ENCODE measurements at regions not wholly inside any gene's neighbourhood (a gene's known extent, or its start where the extent isn't known, plus 50 kb on each side); places are given as distances from the start of the nearest gene placed in this dataset.

- no TSS peak for BruUV-seq (replicated peaks)
- no peak for DNase-seq (ENCODE audit: low spot score)
- intact Hi-C loops (cut with micrococcal nuclease; ENCODE audit: unreplicated experiment), result no loop called here
- Histone ChIP-seq H3K36me3 (ENCODE audit: insufficient read depth, low read length, poor library complexity, severe bottlenecking) (no peaks in the 10 kb centered on the region), H3K4me1 (ENCODE audit: insufficient read depth, low read length, poor library complexity, severe bottlenecking) (no peaks in the 10 kb centered on the region), H3K27me3 (replicated peaks; ENCODE audit: insufficient read depth, low read depth, low read length, poor library complexity) (no peaks in the 10 kb centered on the region), H3K27ac (ENCODE audit: low read depth, low read length, poor library complexity, severe bottlenecking) (no peak overlapping the region), H3K4me3 (ENCODE audit: low read depth, low read length, poor library complexity, severe bottlenecking) (no peak overlapping the region), H3K9me3 (ENCODE audit: low read depth, low read length, poor library complexity, severe bottlenecking) (peaks cover 16% of the 10 kb centered on the region)
- no peak for TF ChIP-seq EZH2 (IDR thresholded peaks at IDR 0.05; ENCODE audit: borderline replicate concordance, low read depth, low read length, poor library complexity, severe bottlenecking)
- TF ChIP-seq CTCF (conservative IDR thresholded peaks at IDR 0.05; ENCODE audit: low read depth, low read length), result no peak
- POLR2A ChIA-PET (ENCODE audit: low non-redundant PET), result no interaction called here
- CTCF ChIA-PET, result no interaction called here
Observed at GRCh38 chr22:34299496-34299895, 379.2 kb upstream of the LARGE1 start.

DNA sequence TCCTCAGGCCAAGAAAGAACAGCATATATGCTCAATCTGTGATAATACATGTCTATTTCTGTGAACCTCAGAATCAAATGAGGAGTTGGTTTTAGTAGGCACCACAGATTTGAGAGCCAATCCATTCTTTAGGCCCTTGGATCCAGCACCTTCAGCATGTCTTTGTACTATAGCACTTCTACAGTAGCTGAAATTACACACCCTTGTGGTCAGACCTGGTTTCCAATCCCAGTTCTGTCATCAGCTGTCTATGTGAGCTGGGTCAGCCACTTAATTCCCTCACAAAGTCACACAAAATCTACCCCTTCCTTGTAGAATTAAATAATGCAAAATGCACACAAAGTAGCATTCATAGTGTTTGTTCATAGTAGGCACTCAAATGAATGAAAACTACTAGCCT lies 381.3 kb upstream of the LARGE1 start:
- peaks cover 19% of the 10 kb centered on the region for H3K9me3 ChIP-seq (ENCODE audit: low read depth, low read length, poor library complexity, severe bottlenecking)

GRCh38 chr22:34303656-34304055 lies 383.4 kb upstream of the LARGE1 start:
- Histone ChIP-seq H3K9me3 (ENCODE audit: low read depth, low read length, poor library complexity, severe bottlenecking) (peaks cover 19% of the 10 kb centered on the region), H3K27ac (ENCODE audit: low read depth, low read length, poor library complexity, severe bottlenecking) (no peak overlapping the region), H3K36me3 (ENCODE audit: insufficient read depth, low read length, poor library complexity, severe bottlenecking) (no peaks in the 10 kb centered on the region), H3K27me3 (replicated peaks; ENCODE audit: insufficient read depth, low read depth, low read length, poor library complexity) (no peaks in the 10 kb centered on the region), H3K4me3 (ENCODE audit: low read depth, low read length, poor library complexity, severe bottlenecking) (no peak overlapping the region), H3K4me1 (ENCODE audit: insufficient read depth, low read length, poor library complexity, severe bottlenecking) (no peaks in the 10 kb centered on the region)
- intact Hi-C loops (cut with micrococcal nuclease; ENCODE audit: unreplicated experiment), result no loop called here
- ChIA-PET CTCF (no interaction called here), POLR2A (ENCODE audit: low non-redundant PET) (no interaction called here)
- TF ChIP-seq CTCF (conservative IDR thresholded peaks at IDR 0.05; ENCODE audit: low read depth, low read length), result no peak
- no peak for TF ChIP-seq EZH2 (IDR thresholded peaks at IDR 0.05; ENCODE audit: borderline replicate concordance, low read depth, low read length, poor library complexity, severe bottlenecking)
- no peak for DNase-seq (ENCODE audit: low spot score)
- BruUV-seq (replicated peaks), result no TSS peak

More for the DNA sequence above, 381.3 kb upstream of the LARGE1 start:
- Histone ChIP-seq H3K27ac (ENCODE audit: low read depth, low read length, poor library complexity, severe bottlenecking) (no peak overlapping the region), H3K4me1 (ENCODE audit: insufficient read depth, low read length, poor library complexity, severe bottlenecking) (no peaks in the 10 kb centered on the region), H3K36me3 (ENCODE audit: insufficient read depth, low read length, poor library complexity, severe bottlenecking) (no peaks in the 10 kb centered on the region), H3K27me3 (replicated peaks; ENCODE audit: insufficient read depth, low read depth, low read length, poor library complexity) (no peaks in the 10 kb centered on the region), H3K4me3 (ENCODE audit: low read depth, low read length, poor library complexity, severe bottlenecking) (no peak overlapping the region)
- intact Hi-C loops (cut with micrococcal nuclease; ENCODE audit: unreplicated experiment), result no loop called here
- no peak for TF ChIP-seq EZH2 (IDR thresholded peaks at IDR 0.05; ENCODE audit: borderline replicate concordance, low read depth, low read length, poor library complexity, severe bottlenecking)
- TF ChIP-seq CTCF (conservative IDR thresholded peaks at IDR 0.05; ENCODE audit: low read depth, low read length), result no peak
- no peak for DNase-seq (ENCODE audit: low spot score)
- POLR2A ChIA-PET (ENCODE audit: low non-redundant PET), result no interaction called here
- BruUV-seq (replicated peaks), result no TSS peak
- CTCF ChIA-PET, result no interaction called here

Data from A673 (cell line).